Keratinocyte (primary cell): ENCODE measurements at regions not wholly inside any gene's neighbourhood (a gene's known extent, or its start where the extent isn't known, plus 50 kb on each side); places are given as distances from the start of the nearest gene placed in this dataset.

Experiments used
- DNase-seq: peaks from one replicate; pipeline ENCODE4 v3.0.0-alpha.2; 2011; ENCODE audit warnings: low read depth, missing footprints, low spot score
- FAIRE-seq: peaks from 2 replicates; lab custom pipeline; 2011; peaks lifted over from hg19 to GRCh38; lab: Jason Lieb, UNC
- H2AFZ ChIP-seq: 2 replicates; pipeline ENCODE4 v1.6.0; 2012; ENCODE audit warnings: low read length, control low read depth, inconsistent platforms; ENCODE audit not compliant: control insufficient read depth
- H3K27ac ChIP-seq: 2 replicates; pipeline ENCODE4 v1.5.1; 2011; ENCODE audit warnings: low read length; ENCODE audit not compliant: control insufficient read depth, insufficient read depth
- H3K27me3 ChIP-seq: 3 replicates; pipeline ENCODE4 v1.6.0; 2011; ENCODE audit warnings: low read length; ENCODE audit not compliant: control insufficient read depth, insufficient read depth; ENCODE audit errors: extremely low read depth
- H3K36me3 ChIP-seq, 2 experiments: 2 replicates in 1 of 2; 3 replicates in 1 of 2; pipeline ENCODE4 v1.5.1; 2011; ENCODE audit warnings: low read length in 2 of 2, mild to moderate bottlenecking in 1 of 2; ENCODE audit not compliant: control insufficient read depth in 2 of 2, insufficient read depth in 2 of 2; ENCODE audit errors: extremely low read depth in 1 of 2
- H3K4me1 ChIP-seq: 3 replicates; pipeline ENCODE4 v1.5.1; 2011; ENCODE audit warnings: low read length; ENCODE audit not compliant: control insufficient read depth, insufficient read depth; ENCODE audit errors: extremely low read depth
- H3K4me2 ChIP-seq: 3 replicates; pipeline ENCODE4 v1.6.0; 2011; ENCODE audit warnings: low read depth, low read length; ENCODE audit not compliant: control insufficient read depth, insufficient read depth; ENCODE audit errors: extremely low read depth
- H3K4me3 ChIP-seq, 3 experiments: fragments of 200-600 bp in 1 of 3; sonication (generic) in 1 of 3; 2 replicates in 2 of 3; 3 replicates in 1 of 3; pipeline ENCODE4 v1.5.1; 2011 to 2016; ENCODE audit warnings: low read length in 3 of 3, mild to moderate bottlenecking in 3 of 3, control low read depth in 2 of 3, inconsistent platforms in 1 of 3, low read depth in 1 of 3, mixed read lengths in 1 of 3, mixed run types in 1 of 3, moderate library complexity in 1 of 3; ENCODE audit not compliant: control insufficient read depth in 2 of 3, insufficient read depth in 2 of 3; ENCODE audit errors: extremely low read depth in 1 of 3
- H3K79me2 ChIP-seq: 2 replicates; pipeline ENCODE4 v1.6.0; 2012; ENCODE audit warnings: low read length; ENCODE audit not compliant: control insufficient read depth, insufficient read depth
- H3K9ac ChIP-seq: 3 replicates; pipeline ENCODE4 v1.6.0; 2011; ENCODE audit warnings: low read length; ENCODE audit not compliant: control insufficient read depth, insufficient read depth; ENCODE audit errors: extremely low read depth
- H3K9me1 ChIP-seq: 3 replicates; pipeline ENCODE4 v1.6.0; 2011; ENCODE audit warnings: low read length; ENCODE audit not compliant: control insufficient read depth, insufficient read depth; ENCODE audit errors: extremely low read depth
- H3K9me3 ChIP-seq: 2 replicates; pipeline ENCODE4 v1.5.1; 2012; ENCODE audit warnings: low read depth, low read length; ENCODE audit not compliant: control insufficient read depth
- H4K20me1 ChIP-seq: 3 replicates; pipeline ENCODE4 v1.6.0; 2011; ENCODE audit warnings: low read length; ENCODE audit not compliant: control insufficient read depth, insufficient read depth; ENCODE audit errors: extremely low read depth
- CTCF ChIP-seq, 3 experiments: IDR thresholded peaks in 1 of 3; conservative IDR thresholded peaks in 1 of 3; optimal IDR thresholded peaks in 1 of 3; 2 replicates in 2 of 3; 3 replicates in 1 of 3; pipeline versions ENCODE3 to v1.5.1; 2011; ENCODE audit warnings: low read length in 3 of 3, mild to moderate bottlenecking in 3 of 3, moderate library complexity in 2 of 3, control low read depth in 1 of 3, inconsistent platforms in 1 of 3; ENCODE audit not compliant: insufficient read depth in 2 of 3; ENCODE audit errors: extremely low read depth in 1 of 3
- EZH2 ChIP-seq: IDR thresholded peaks from one replicate; pipeline ENCODE4 v1.6.1; 2012; ENCODE audit warnings: inconsistent platforms, mild to moderate bottlenecking, low read length, moderate library complexity
- dilution Hi-C: fragments of 300-500 bp; cut with MboI; formaldehyde crosslinking; loops from one replicate; pipeline ENCODE4 v1.7.0; 2020; ENCODE audit warnings: low sequenced_read_pairs; ENCODE audit not compliant: extremely low pct_ligation_motif_present

GRCh38 chr2:226559536-226559935 lies 240.1 kb downstream of the IRS1 start:
- TF ChIP-seq CTCF (optimal IDR thresholded peaks at IDR 0.05 in 1 of 3, IDR thresholded peaks at IDR 0.05 in 1 of 3, conservative IDR thresholded peaks at IDR 0.05 in 1 of 3; ENCODE audit: extremely low read depth in 1 of 3, insufficient read depth in 2 of 3, low read length in 3 of 3) (no peak), EZH2 (no peak)
- FAIRE-seq, result peak; percentile 36
- dilution Hi-C loops, result no loop called here

GRCh38 chr2:226558418-226558817 lies 241.2 kb downstream of the IRS1 start:
- Histone ChIP-seq H3K79me2 (no peaks in the 10 kb centered on the region), H3K36me3 (no peaks in the 10 kb centered on the region), H4K20me1 (no peaks in the 10 kb centered on the region), H3K27me3 (no peaks in the 10 kb centered on the region), H3K9ac (no peak overlapping the region), H2AFZ (no peak overlapping the region), H3K9me3 (no peaks in the 10 kb centered on the region), H3K4me3 (no peak overlapping the region), H3K4me1 (peaks cover 19% of the 10 kb centered on the region), H3K9me1 (no peaks in the 10 kb centered on the region), H3K27ac (no peak overlapping the region), H3K4me2 (no peak overlapping the region)
- no peak for DNase-seq
- no peak for FAIRE-seq
- dilution Hi-C loops, result no loop called here
- TF ChIP-seq CTCF (optimal IDR thresholded peaks at IDR 0.05 in 1 of 3, IDR thresholded peaks at IDR 0.05 in 1 of 3, conservative IDR thresholded peaks at IDR 0.05 in 1 of 3; ENCODE audit: extremely low read depth in 1 of 3, insufficient read depth in 2 of 3, low read length in 3 of 3), result no peak
- no peak for TF ChIP-seq EZH2

More at GRCh38 chr2:226559536-226559935, 240.1 kb downstream of the IRS1 start:
- Histone ChIP-seq H3K27ac (no peak overlapping the region), H3K27me3 (no peaks in the 10 kb centered on the region), H3K9me1 (no peaks in the 10 kb centered on the region), H3K4me2 (no peak overlapping the region), H2AFZ (no peak overlapping the region), H3K9me3 (no peaks in the 10 kb centered on the region), H3K4me1 (peaks cover 26% of the 10 kb centered on the region), H4K20me1 (no peaks in the 10 kb centered on the region), H3K79me2 (no peaks in the 10 kb centered on the region), H3K36me3 (no peaks in the 10 kb centered on the region), H3K9ac (no peak overlapping the region), H3K4me3 (no peak overlapping the region)
- no peak for DNase-seq
